Activated T-cell treated with anti-CD3 and anti-CD28 coated beads, Interleukin-2, amount 50 U/mL, for 72 hours (primary cell): ENCODE measurements at regions not wholly inside any gene's neighbourhood (a gene's known extent, or its start where the extent isn't known, plus 50 kb on each side); places are given as distances from the start of the nearest gene placed in this dataset.

Experiments used
- ATAC-seq, 2 donors: fragments of 150-1000 bp; cut with Tn5 transposase; replicated peaks in 1 of 2; 2 replicates each; pipeline ENCODE4 v1.10.0; 2021; ENCODE audit warnings: moderate library complexity in 2 of 2, mild to moderate bottlenecking in 1 of 2
- DNase-seq, 2 donors: peaks; one replicate each; pipeline ENCODE4 v3.0.0; 2021 to 2022; ENCODE audit warnings: mixed read lengths in 1 of 2
- H3K27ac Mint-ChIP-seq: one replicate; pipeline ENCODE4 v1.8.0; 2022; ENCODE audit warnings: mild to moderate bottlenecking, moderate library complexity, mixed read lengths
- H3K27me3 Mint-ChIP-seq: one replicate; pipeline ENCODE4 v1.8.0; 2022; ENCODE audit warnings: low read depth, mixed read lengths
- H3K36me3 Mint-ChIP-seq, 2 donors: one replicate each; pipeline ENCODE4 v1.8.0; 2022; ENCODE audit warnings: mixed read lengths in 2 of 2, mild to moderate bottlenecking in 1 of 2; ENCODE audit not compliant: insufficient read depth in 2 of 2
- H3K4me1 Mint-ChIP-seq: one replicate; pipeline ENCODE4 v1.8.0; 2022; ENCODE audit warnings: low read depth, mixed read lengths
- H3K4me3 Mint-ChIP-seq, 2 donors: one replicate each; pipeline ENCODE4 v1.8.0; 2022; ENCODE audit warnings: mild to moderate bottlenecking in 2 of 2, mixed read lengths in 2 of 2, moderate library complexity in 2 of 2
- H3K9me3 Mint-ChIP-seq, 2 donors: one replicate each; pipeline ENCODE4 v1.8.0; 2022; ENCODE audit warnings: mixed read lengths in 2 of 2

DNA sequence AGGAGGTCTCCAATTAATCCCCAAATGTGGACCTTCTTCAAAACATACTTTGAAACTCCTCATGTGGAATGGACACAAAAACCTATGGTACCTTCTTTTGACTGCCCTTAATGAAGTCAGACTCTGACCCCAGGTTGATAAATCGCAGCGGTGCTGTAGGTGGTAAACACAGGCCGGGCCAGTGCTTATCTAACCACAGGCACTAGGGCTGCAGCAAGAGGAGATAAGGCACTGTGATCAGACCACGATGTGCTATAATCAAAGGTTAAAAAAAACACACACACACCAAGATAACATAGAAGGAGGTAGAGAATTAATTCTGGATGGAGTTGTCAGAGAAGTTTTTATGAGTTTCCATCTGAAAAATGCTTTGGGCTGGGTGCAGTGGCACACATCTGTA lies 52.3 kb upstream of the SIPA1L2 start:
- no peak overlapping the region for H3K27ac Mint-ChIP-seq
- no peak overlapping the region for H3K4me3 Mint-ChIP-seq
- H3K9me3 Mint-ChIP-seq = no peaks in the 10 kb centered on the region
- no peak for ATAC-seq
- H3K27me3 Mint-ChIP-seq = no peaks in the 10 kb centered on the region
- H3K36me3 Mint-ChIP-seq = no peaks in the 10 kb centered on the region
- DNase-seq = no peak
- H3K4me1 Mint-ChIP-seq = peaks cover 6% of the 10 kb centered on the region

DNA sequence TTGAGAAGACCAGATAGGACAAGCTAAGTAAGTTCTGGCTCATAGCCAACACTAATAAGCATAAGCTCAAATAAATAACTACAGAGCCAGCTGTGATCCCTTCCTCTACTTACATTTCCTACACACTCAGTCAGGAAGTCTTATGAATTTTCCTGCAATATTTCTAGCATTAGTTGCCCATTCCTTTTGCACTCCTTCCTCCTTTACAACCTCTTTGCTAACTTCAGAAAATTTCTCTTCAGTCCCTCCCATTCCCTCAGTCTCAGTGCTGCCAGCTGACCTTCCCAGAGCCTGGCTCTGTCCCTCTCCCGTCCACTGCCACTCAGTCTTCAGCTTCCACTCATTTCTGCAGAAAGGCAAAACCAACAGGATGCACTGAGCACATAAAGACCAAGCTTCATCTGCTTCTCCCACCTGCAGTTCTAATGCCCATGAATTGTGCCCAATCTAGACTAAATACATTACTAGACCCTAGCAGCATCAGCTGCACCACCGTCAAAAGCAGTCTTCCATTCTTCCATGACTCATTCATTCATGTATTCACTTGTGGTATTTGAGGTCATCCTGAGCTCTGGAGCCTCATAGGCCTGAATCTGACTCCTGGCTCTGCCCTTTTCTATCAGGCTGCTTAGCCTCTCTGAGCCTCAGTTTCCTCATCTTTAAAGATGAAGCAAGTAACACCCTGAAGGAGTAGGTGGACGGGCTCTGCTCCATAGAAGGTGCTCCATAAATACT lies 54.6 kb upstream of the SIPA1L2 start:
- DNase-seq (no peak), ATAC-seq (peak in 1 of 2 donors; percentile 28)
- no peaks in the 10 kb centered on the region for H3K9me3 Mint-ChIP-seq
- H3K36me3 Mint-ChIP-seq = no peaks in the 10 kb centered on the region
- H3K27ac Mint-ChIP-seq = no peak overlapping the region
- no peak overlapping the region for H3K4me3 Mint-ChIP-seq
- no peaks in the 10 kb centered on the region for H3K4me1 Mint-ChIP-seq
- H3K27me3 Mint-ChIP-seq = peaks cover 13% of the 10 kb centered on the region

DNA sequence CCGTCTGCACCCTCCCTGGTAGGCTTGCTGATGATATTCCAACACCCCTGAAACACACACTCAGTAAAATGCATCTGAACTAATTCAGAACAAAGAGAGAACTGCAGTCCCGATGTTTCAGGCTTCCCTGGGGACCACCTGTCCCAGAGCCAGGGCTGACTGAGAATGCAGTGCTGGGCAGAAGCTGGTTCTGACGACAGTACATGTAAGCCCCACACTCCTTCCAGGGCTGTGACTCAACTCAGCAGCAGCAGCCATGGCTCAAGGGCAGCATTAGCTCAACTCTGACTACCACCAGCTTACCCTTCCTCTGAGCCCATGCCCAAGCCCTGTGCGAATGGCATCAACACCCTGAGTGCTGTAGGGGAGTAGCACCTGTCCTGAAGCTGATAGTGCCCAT lies 56.4 kb upstream of the SIPA1L2 start:
- Mint-ChIP-seq H3K27me3 (peaks cover 27% of the 10 kb centered on the region), H3K4me1 (no peaks in the 10 kb centered on the region), H3K36me3 (no peaks in the 10 kb centered on the region), H3K4me3 (no peak overlapping the region), H3K27ac (no peak overlapping the region), H3K9me3 (no peaks in the 10 kb centered on the region)
- ATAC-seq (no peak), DNase-seq (no peak)

DNA sequence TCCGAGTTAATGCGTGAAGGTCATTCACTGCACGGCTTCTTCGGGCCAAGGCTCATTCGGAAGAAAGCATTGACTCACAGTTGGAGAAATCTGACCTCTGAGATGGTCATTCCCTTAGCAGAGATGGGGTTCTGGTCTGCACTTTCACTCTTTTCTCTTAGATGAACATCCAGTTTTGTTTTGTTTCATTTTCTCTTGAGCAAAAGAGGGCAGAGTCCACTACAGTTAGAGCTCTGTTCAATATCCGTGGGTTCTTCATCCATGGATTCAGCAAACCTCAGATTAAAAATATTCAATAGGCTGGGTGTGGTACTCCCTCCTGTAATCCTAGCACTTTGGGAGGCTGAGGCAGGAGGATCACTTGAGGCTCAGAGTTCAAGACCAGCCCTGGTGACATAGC lies 57.4 kb upstream of the SIPA1L2 start:
- H3K4me1 Mint-ChIP-seq = no peaks in the 10 kb centered on the region
- ATAC-seq = no peak
- H3K27ac Mint-ChIP-seq = no peak overlapping the region
- no peaks in the 10 kb centered on the region for H3K36me3 Mint-ChIP-seq
- H3K4me3 Mint-ChIP-seq = no peak overlapping the region
- DNase-seq = no peak
- H3K27me3 Mint-ChIP-seq = peaks cover 27% of the 10 kb centered on the region
- no peaks in the 10 kb centered on the region for H3K9me3 Mint-ChIP-seq

DNA sequence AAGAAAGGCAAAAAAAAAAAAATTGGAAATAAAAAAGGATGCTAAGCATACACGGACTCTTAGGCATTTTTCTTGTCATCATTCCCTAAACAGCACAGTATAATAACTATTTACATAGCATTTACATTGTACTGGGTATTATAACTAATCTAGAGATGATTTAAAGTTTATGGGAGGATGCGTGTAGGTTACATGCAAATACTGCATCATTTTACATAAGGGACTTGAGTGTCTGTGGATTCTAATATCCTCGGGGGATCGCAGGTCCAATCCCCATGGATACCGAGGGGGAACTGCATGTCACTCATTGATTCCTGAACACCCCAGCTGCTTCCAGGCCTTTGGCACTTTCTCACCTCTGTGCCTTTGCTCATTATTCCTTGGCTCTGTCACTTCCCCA lies 57.8 kb upstream of the SIPA1L2 start:
- H3K4me3 Mint-ChIP-seq = no peak overlapping the region
- DNase-seq (no peak), ATAC-seq (no peak)
- H3K4me1 Mint-ChIP-seq = no peaks in the 10 kb centered on the region
- H3K27me3 Mint-ChIP-seq = peaks cover 27% of the 10 kb centered on the region
- no peaks in the 10 kb centered on the region for H3K36me3 Mint-ChIP-seq
- H3K27ac Mint-ChIP-seq = no peak overlapping the region
- no peaks in the 10 kb centered on the region for H3K9me3 Mint-ChIP-seq

DNA sequence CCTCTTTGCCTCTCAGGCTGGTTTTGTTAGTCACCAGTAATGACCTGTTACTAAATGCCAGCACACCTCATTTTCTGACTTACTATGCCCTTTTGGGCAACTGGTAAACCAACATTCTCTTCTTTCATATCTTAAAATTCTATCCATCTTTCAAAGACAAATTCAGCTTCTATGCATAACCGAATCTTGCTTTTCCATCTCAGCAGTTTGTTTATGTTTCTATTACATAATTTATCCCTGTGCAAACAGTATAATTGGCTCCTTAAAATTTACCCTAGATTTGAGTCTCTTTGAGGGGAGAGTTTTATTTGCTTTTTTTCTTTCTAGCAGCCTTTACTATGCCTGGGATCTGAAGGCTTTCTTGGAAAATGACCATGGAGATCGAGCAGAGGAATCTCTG lies 58.5 kb upstream of the SIPA1L2 start:
- no peak for DNase-seq
- H3K4me1 Mint-ChIP-seq = no peaks in the 10 kb centered on the region
- no peaks in the 10 kb centered on the region for H3K36me3 Mint-ChIP-seq
- peaks cover 27% of the 10 kb centered on the region for H3K27me3 Mint-ChIP-seq
- no peaks in the 10 kb centered on the region for H3K9me3 Mint-ChIP-seq
- no peak overlapping the region for H3K4me3 Mint-ChIP-seq
- no peak overlapping the region for H3K27ac Mint-ChIP-seq
- ATAC-seq = no peak

DNA sequence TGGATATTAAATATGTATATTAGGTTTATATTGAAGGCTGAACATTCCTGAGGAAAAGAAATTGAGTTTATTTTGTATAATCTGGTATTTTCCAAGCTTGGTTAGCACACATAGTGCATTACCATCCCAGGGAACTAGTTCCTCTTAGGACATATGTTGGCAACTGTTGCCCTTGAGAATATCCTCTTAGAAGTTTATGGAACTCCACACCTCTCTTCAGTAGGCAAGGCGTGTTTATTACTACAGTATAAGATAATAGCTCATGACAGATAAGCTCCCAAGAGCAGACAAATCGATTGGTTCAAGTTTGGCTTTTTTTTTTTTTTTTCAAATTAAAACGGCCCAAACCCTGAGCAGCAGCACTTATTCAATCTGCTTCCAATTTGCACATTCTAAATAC lies 59.8 kb upstream of the SIPA1L2 start:
- DNase-seq (no peak), ATAC-seq (no peak)
- no peaks in the 10 kb centered on the region for H3K9me3 Mint-ChIP-seq
- no peak overlapping the region for H3K4me3 Mint-ChIP-seq
- no peak overlapping the region for H3K27ac Mint-ChIP-seq
- no peaks in the 10 kb centered on the region for H3K36me3 Mint-ChIP-seq
- H3K4me1 Mint-ChIP-seq = no peaks in the 10 kb centered on the region
- H3K27me3 Mint-ChIP-seq = peaks cover 27% of the 10 kb centered on the region

DNA sequence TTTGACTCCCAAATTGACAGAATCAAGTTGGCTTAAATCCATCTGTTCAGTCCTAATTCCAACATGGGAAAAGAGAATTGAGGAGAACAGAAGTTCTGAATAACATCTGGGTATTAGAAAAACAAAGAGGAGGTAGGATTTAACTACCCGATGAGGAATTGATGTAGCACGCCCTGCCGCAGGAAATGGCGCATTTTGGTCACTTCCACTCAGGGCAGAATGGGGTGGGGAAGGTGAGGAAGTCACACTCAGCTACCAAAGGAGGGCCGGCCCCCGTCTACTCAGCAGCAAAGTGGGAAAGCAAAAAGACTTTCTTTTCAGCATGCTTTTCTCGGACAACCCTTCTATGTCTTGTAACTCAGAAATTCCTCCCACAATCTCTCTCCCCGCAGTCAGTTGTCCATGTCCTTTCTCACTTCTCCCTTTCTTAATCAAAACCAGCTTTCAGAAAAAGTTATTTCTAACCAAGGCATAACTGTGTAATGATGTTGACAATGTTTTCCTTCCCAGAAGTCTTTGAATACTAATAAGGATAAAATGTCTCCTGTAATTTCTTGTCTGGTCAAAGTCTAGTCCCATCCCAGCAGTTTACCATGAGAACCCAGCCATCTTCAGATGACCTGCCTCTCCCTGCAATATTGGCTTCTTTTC lies 60.5 kb upstream of the SIPA1L2 start:
- Mint-ChIP-seq H3K27ac (no peak overlapping the region), H3K9me3 (no peaks in the 10 kb centered on the region), H3K36me3 (no peaks in the 10 kb centered on the region), H3K27me3 (peaks cover 27% of the 10 kb centered on the region), H3K4me1 (no peaks in the 10 kb centered on the region), H3K4me3 (no peak overlapping the region)
- ATAC-seq (no peak), DNase-seq (no peak)

DNA sequence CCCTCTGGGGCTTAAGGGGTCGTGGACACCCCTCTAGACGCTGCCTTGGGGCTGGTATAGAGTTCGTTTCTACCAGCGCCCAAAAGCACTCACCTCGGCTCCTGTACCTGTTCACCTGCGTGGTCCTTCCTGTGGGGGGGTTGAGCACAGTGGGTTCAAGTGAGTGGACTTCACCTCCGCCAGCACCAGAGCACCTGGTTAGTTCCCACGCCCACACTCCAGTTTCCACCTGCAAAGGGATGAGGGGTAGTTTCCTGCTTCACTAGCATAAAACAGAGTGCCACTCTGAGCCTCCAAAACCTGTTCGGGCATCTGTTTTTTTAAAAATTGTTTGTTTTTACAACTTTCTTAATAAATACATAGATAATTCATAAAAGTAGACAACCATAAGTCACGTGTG lies 64.5 kb upstream of the SIPA1L2 start:
- Mint-ChIP-seq H3K27me3 (peaks cover 14% of the 10 kb centered on the region), H3K27ac (no peak overlapping the region), H3K4me3 (no peak overlapping the region), H3K36me3 (no peaks in the 10 kb centered on the region), H3K9me3 (no peaks in the 10 kb centered on the region), H3K4me1 (no peaks in the 10 kb centered on the region)
- DNase-seq (no peak), ATAC-seq (no peak)

DNA sequence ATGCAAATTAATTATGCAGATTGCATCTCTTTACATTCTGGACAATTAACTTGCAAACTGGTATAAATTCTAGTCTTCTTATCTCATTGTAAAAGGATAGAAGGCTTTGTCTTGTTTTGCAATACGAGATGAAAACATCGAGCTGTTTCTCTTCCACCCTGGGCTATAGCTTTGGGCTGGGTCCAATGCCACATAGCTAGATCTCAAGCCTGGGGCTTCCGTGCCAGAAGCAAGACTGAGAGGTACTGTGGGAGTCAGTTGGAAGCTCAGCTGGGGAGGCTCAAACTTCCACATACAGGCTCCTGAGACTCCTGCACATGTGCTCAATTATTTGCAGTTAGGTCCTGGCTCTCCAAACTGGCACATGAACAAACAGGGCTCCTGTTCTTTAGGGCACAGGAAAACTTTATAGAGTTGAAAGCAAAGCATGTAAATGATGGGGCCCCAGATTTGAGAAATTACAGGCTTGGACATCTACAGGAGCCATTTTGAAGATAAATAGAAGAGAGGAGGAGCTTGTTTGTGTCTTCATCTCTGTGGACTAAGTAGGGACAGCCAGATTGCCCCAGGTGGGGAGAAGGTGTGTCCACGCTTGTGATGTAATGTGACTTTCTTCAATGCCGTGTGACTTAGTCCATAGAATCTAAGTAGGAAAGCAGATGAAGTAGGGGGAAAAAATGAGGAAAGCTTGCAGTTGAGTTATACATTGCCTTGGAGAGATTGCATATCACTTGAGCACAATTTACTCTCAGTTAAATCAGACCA lies 65.9 kb upstream of the SIPA1L2 start:
- no peaks in the 10 kb centered on the region for H3K9me3 Mint-ChIP-seq
- peaks cover under 1% of the 10 kb centered on the region for H3K27me3 Mint-ChIP-seq
- no peak overlapping the region for H3K4me3 Mint-ChIP-seq
- H3K36me3 Mint-ChIP-seq = no peaks in the 10 kb centered on the region
- no peak overlapping the region for H3K27ac Mint-ChIP-seq
- no peaks in the 10 kb centered on the region for H3K4me1 Mint-ChIP-seq
- ATAC-seq = no peak
- no peak for DNase-seq

DNA sequence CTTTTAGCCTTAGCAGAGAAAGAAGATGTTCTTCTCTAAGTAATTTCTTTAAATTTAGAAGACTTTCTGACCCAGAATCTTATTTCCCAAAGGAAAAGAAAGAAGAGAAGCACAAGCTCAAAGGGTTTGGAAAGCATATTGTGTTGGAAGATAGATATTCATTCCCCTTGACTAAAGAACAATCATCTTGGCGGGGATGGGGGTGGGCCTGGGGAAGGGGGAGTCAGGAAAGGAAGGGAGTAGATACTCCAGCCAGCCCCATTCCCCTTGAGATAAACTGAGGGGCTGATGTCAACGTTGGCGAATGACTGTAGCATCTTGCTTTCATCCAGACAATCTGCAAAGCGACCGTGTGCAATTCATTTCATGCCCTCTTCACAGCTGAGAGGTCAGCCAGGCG lies 66.5 kb upstream of the SIPA1L2 start:
- DNase-seq = no peak
- H3K4me3 Mint-ChIP-seq = no peak overlapping the region
- no peaks in the 10 kb centered on the region for H3K4me1 Mint-ChIP-seq
- H3K27ac Mint-ChIP-seq = no peak overlapping the region
- no peaks in the 10 kb centered on the region for H3K36me3 Mint-ChIP-seq
- no peaks in the 10 kb centered on the region for H3K27me3 Mint-ChIP-seq
- H3K9me3 Mint-ChIP-seq = no peaks in the 10 kb centered on the region
- ATAC-seq = no peak

DNA sequence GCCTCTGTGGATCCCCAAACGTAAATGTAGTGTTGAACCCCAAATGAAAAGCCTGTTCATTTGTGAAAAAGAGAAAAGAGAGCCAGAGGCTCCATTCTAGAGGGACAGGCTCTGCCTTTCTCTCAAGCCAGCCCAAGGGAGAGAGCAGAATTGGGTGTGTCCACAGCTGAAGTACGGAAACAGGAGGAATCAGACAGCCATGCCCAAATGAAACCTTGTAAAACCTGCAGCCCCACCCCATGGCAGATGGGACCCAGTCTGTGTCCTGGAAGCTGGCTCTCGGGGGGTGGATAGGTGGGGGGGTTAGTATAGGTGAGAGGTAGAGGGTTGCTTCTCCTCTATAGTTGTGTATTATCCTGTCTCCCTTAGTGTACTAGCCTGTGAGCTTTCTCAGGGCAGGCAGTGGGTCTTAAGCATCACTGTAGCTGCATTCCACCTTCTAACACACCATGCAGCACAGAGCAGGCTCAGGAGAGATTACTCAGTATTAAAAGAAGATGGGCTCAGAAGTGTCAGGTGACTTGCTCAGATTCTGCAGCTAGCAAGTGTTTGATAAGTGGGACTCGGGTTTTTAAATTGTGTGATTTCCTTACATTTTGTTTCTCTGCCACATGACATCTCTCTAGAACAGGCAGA lies 67.4 kb upstream of the SIPA1L2 start:
- Mint-ChIP-seq H3K4me1 (no peaks in the 10 kb centered on the region), H3K36me3 (no peaks in the 10 kb centered on the region)

DNA sequence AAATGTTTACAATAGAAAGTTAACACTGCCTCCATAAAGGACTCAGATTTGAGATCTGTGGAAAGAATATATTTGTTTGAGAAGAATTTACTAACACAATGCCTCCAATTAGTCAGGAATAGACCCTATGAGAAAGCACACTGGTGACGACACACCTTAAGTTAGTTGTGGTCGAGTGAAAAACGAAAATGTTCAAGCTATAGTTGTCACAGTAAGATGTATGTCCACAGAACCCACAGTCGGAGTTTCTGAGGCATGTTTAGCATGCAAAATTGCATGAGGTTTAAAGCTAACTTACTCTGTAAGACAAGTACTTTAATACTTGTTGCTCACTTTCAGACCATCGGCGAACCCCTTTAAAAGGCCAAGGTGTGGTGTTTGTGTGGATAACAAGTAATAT lies 69.9 kb upstream of the SIPA1L2 start:
- ATAC-seq (no peak), DNase-seq (no peak)
- Mint-ChIP-seq H3K27me3 (peaks cover under 1% of the 10 kb centered on the region), H3K36me3 (no peaks in the 10 kb centered on the region), H3K4me3 (no peak overlapping the region), H3K27ac (no peak overlapping the region), H3K9me3 (no peaks in the 10 kb centered on the region), H3K4me1 (peaks cover 5% of the 10 kb centered on the region)

More for the DNA sequence above, 67.4 kb upstream of the SIPA1L2 start:
- H3K27ac Mint-ChIP-seq = no peak overlapping the region
- ATAC-seq = no peak
- DNase-seq = no peak
- H3K9me3 Mint-ChIP-seq = no peaks in the 10 kb centered on the region
- no peaks in the 10 kb centered on the region for H3K27me3 Mint-ChIP-seq
- no peak overlapping the region for H3K4me3 Mint-ChIP-seq
